HG03196 (cell line): ENCODE measurements at regions not wholly inside any gene's neighbourhood (a gene's known extent, or its start where the extent isn't known, plus 50 kb on each side); places are given as distances from the start of the nearest gene placed in this dataset.

Experiments used
- ATAC-seq: cut with Tn5 transposase; IDR thresholded peaks from one replicate; pipeline ENCODE4 v1.9.1; 2021; ENCODE audit not compliant: unreplicated experiment

- no peak for ATAC-seq
Measured at GRCh38 chr16:56093055-56093454, 98.2 kb upstream of the GNAO1 start.

GRCh38 chr16:56090076-56090475 lies 101.2 kb upstream of the GNAO1 start:
- ATAC-seq = no peak

- no peak for ATAC-seq
Measured at GRCh38 chr16:56087626-56088025, 103.7 kb upstream of the GNAO1 start.

GRCh38 chr16:56081371-56081770 lies 109.9 kb upstream of the GNAO1 start:
- ATAC-seq = no peak

GRCh38 chr16:56075732-56076388 lies 115.4 kb upstream of the GNAO1 start:
- ATAC-seq = no peak

GRCh38 chr16:56073508-56073907 lies 117.8 kb upstream of the GNAO1 start:
- ATAC-seq = no peak

- no peak for ATAC-seq
Measured at GRCh38 chr16:56072096-56072495, 119.2 kb upstream of the GNAO1 start.

GRCh38 chr16:56068816-56069215 lies 122.5 kb upstream of the GNAO1 start:
- ATAC-seq = no peak

GRCh38 chr16:56068314-56068713 lies 123.0 kb upstream of the GNAO1 start:
- no peak for ATAC-seq

- no peak for ATAC-seq
Measured at GRCh38 chr16:56067406-56067805, 123.9 kb upstream of the GNAO1 start.

GRCh38 chr16:56066617-56067016 lies 124.7 kb upstream of the GNAO1 start:
- no peak for ATAC-seq

- ATAC-seq = no peak
Measured at GRCh38 chr16:56063111-56063510, 128.2 kb upstream of the GNAO1 start.

GRCh38 chr16:56057151-56057550 lies 134.1 kb upstream of the GNAO1 start:
- ATAC-seq = no peak

GRCh38 chr16:56050916-56051315 lies 140.4 kb upstream of the GNAO1 start:
- no peak for ATAC-seq

GRCh38 chr16:56048425-56049105 lies 142.7 kb upstream of the GNAO1 start:
- peak; percentile 85 for ATAC-seq

- ATAC-seq = no peak
Measured at GRCh38 chr16:56047307-56048234, 143.7 kb upstream of the GNAO1 start.

- ATAC-seq = no peak
Measured at GRCh38 chr16:56042416-56042815, 148.9 kb upstream of the GNAO1 start.

- no peak for ATAC-seq
Measured at GRCh38 chr16:56041556-56042140, 149.6 kb upstream of the GNAO1 start.

GRCh38 chr16:56038564-56039098 lies 152.7 kb upstream of the GNAO1 start:
- no peak for ATAC-seq

GRCh38 chr16:56032072-56032471 lies 156.9 kb upstream of the CES5A start:
- ATAC-seq = no peak

GRCh38 chr16:56029026-56029425 lies 153.9 kb upstream of the CES5A start:
- no peak for ATAC-seq
